Activated T-helper 1 cell treated with anti-CD3 and anti-CD28 coated beads, Interleukin-2, amount 50 U/mL, for 16 hours (primary cell): ENCODE measurements at regions not wholly inside any gene's neighbourhood (a gene's known extent, or its start where the extent isn't known, plus 50 kb on each side); places are given as distances from the start of the nearest gene placed in this dataset.

Experiments used
- DNase-seq, 2 donors: peaks; one replicate each; pipeline ENCODE4 v3.0.0-alpha.2; 2020; ENCODE audit warnings: low read depth in 1 of 2, low spot score in 1 of 2

DNA sequence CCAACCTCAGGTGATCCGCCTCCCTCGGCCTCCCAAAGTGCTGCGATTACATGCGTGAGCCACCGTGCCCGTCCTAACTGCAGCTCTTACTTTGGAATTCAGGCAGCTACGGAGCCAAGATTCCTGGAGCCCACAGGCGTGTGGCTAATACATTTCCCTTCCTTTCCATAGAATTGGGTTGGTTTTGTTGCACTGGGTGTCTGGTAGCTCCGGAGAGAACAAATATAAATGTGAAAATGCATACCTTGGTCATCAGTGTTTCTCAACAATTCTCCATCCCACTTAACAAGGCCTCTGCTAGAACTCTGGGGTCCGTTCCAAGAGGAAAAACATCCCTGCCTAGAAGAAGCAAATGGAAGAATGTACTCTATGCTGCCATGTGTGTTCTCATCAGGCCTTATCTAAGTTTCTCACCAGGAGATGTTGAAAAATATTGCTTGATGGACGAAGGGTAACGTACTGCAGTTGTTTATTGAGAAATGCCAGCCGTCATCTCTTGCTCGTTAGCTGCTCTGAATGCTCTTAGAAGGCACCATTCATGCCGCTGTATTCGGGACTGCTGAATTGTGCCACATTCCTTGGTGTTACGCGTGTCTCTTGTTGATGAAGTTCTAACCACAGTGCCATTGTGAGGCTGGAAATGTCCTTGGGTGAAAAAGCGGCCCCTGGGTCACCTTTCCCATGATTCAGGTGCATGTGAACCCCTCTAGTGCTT lies 50.5 kb upstream of the CD99 start:
- DNase-seq: no peak

DNA sequence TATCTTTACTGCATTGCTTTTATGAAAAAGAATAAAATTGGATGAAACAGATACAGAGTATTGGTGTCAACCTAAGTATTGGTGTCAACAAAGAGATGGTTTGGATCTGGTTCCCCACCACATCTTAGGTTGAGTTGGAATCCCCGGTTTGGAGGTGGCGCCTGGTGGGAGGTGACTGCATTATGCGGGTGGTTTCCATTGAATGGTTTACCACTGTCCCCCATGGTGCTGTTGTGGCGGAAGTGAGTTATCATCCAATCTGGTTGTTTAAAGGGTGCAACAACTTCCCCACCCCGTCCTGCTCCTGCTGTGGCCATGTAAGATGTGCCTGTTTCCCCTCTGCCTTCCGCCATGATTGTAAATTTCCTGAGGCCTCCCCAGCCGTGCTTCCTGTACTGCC lies 52.8 kb upstream of the CD99 start:
- no peak for DNase-seq

DNA sequence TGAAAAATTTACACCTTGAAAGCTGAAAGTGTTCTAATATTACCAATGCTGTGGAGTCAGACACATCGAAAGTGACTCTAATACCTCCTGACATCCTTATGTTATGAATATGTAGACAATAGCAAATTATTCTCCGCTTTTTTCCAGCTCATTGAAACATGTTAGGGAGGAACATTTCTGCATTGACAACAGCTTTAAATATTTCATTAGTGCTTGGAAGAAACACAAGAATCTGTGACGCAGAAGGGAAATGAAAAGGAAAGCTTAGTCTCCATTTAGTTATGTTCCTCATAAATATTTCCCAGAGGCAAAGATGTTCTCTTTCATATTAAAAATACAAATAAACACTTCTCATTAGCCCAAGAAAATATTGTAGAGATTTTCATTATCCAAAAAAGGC lies 55.8 kb upstream of the CD99 start:
- DNase-seq: no peak

DNA sequence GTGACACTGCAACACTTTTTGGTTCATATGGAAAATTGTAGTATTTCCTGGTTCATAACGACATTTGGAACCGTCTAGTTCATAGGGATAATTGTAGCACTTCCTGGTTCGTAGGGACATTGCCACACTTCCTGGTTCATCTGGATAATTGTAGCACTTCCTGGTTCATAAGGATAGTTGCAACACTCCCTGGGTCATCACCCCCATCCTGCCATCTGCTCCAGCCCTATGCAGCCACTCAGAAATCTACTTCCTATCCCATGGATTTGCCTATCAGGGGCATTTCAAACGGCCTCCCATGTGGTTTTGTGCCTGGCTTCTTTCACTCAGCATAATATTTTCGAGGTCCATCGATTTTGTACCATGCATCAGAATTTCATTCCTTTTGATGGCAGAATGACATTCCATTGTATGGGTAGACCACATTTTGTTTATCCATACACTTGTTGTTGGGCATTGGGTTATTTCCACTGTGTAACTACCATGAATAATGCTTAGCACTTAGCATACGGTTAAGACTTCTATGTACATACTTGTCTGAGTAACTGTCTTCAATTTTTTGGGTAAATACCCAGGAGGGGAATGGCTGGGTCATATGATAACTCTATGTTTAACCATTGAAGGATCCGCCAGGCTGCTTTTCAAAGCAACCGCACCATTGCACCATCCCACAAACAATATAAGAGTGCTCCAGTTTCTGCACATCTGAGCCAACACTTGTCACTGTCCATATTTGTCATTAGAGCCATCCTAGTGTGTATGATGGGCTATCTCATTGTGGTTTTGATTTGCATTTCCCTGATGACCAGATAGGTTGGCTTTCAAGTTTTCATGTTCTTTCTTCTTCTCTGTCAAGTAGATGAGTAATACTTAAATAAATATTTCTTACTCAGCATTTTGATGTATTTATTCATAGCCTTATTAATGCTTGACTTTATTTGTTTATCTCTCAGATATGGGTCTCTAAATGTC lies 58.3 kb upstream of the CD99 start:
- no peak for DNase-seq

DNA sequence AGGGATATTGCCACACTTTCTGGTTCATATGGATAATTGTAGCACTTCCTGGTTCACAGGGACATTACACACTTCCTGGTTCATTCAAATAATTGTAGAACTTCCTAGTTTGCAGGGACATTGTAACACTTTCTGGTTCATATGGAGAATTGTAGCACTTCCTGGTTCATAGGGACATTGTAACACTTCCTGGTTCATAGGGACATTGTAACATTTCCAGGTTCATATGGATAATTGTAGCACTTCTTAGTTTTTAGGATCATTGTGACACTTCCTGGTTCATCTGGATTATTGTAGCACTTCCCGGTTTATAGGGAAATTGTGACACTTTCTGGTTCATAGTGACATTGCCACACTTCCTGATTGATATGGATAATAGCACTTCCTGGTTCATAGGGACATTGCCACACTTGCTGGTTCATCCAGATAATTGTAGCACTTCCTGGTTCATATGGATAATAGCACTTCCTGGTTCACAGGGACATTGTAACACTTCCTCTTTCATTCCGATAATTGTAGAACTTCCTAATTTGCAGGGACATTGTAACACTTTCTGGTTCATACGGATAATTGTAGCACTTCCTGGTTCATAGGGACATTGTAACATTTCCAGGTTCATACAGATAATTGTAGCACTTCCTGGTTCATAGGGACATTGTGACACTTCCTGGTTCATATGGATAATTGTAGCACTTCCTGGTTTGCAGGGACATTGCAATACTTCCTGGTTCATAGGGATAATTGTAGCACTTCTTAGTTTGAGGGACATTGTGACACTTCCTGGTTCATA lies 59.2 kb upstream of the CD99 start:
- DNase-seq: no peak

DNA sequence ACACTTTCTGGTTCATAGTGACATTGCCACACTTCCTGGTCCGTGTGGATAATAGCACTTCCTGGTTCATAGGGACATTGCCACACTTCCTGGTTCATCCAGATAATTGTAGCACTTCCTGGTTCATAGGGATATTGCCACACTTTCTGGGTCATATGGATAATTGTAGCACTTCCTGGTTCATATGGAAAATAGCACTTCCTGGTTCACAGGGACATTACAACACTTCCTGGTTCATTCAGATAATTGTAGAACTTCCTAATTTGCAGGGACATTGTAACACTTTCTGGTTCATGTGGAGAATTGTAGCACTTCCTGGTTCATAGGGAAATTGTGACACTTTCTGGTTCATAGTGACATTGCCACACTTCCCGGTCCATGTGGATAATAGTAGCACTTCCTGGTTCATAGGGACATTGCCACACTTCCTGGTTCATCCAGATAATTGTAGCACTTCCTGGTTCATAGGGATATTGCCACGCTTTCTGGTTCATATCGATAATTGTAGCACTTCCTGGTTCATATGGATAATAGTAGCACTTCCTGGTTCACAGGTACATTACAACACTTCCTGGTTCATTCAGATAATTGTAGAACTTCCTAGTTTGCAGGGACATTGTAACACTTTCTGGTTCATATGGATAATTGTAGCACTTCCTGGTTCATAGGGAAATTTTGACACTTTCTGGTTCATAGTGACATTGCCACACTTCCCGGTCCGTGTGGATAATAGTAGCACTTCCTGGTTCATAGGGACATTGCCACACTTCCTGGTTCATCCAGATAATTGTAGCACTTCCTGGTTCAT lies 60.0 kb upstream of the CD99 start:
- DNase-seq: peak in 1 of 2 donors; percentile 19

DNA sequence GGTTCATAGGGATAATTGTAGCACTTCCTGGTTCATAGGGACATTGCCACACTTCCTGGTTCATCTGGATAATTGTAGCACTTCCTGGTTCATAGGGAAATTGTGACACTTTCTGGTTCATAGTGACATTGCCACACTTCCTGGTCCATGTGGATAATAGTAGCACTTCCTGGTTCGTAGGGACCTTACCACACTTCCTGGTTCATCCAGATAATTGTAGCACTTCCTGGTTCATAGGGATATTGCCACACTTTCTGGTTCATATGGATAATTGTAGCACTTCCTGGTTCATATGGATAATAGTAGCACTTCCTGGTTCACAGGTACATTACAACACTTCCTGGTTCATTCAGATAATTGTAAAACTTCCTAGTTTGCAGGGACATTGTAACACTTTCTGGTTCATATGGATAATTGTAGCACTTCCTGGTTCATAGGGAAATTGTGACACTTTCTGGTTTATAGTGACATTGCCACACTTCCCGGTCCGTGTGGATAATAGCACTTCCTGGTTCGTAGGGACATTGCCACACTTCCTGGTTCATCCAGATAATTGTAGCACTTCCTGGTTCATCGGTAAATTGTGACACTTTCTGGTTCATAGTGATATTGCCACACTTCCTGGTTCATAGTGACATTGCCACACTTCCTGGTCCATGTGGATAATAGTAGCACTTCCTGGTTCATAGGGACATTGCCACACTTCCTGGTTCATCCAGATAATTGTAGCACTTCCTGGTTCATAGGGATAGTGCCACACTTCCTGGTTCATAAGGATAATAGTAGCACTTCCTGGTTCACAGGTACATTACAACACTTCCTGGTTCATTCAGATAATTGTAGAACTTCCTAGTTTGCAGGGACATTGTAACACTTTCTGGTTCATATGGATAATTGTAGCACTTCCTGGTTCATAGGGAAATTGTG lies 60.8 kb upstream of the CD99 start:
- peak in 1 of 2 donors; percentile 33 for DNase-seq

DNA sequence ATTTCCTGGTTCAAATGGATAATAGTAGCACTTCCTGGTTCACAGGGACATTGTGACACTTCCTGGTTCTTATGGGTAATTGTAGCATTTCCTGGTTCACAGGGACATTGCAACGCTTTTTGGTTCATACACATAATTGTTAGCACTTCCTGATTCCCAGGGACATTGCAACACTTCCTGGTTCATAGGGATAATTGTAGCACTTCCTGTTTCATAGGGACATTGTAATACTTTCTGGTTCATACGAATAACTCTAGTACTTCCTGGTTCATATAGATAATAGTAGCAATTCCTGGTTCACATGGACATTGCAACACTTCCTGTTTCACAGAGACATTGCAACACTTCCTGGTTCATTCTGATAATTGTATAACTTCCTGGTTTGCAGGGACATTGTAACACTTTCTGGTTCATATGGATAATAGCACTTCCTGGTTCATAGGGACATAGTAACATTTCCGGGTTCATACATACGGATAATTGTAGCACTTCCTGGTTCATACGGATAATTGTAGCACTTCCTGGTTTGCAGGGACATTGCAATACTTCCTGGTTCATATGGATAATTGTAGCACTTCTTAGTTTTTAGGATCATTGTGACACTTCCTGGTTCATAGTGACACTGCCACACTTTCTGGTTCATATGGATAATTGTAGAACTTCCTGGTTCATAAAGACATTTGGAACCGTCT lies 61.6 kb upstream of the CD99 start:
- no peak for DNase-seq

DNA sequence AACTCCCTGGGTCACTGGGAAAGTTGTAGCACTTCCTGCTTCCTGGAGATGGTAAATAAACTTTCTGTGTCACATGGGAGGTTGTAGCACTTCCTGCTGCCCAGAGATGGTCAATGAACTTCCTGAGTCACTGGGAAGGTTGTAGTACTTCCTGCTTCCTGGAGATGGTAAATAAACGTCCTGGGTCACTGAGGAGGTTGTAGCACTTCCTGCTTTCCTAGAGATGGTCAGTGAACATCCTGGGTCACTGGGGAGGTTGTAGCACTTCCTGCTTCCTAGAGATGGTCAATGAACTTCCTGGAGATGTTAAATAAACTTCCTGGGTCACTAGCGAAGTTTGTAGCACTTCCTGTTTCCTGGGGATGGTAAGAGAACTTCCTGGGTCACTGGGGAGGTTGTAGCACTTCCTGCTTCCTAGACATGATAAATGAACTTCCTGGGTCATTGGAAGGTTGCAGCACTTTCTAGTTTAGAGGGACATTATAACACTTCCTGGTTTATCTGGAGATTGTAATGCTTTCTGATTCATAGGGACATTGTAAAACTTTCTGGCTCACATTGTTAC lies 62.3 kb upstream of the CD99 start:
- no peak for DNase-seq

DNA sequence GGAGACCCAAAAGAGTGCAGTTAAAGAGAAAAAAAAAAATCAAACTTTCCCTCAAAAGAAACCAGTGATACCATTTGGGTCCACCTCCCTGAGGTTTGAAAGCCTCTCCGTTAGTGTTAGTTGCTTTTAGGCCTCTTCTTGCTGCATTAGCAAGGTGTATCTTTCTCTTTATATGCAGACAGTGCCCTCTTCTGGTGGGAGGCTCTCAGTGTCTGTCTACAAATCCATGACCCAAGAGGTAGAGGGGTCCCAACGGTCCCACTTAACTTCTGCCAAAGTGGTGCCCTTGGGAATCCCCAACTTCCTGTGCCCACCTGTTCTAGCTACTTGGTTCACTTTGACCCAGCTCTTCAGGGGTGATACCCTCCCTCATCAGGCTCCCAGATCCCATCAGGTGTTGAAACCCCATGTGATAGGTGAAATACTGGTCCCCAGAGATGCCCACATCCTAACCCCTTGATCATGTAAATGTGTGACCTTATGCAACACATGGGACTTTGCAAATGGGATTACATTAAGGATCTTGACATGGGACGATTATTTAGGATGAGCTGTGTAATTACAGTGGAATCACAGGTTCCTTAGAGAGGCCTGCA lies 63.7 kb upstream of the CD99 start:
- no peak for DNase-seq

DNA sequence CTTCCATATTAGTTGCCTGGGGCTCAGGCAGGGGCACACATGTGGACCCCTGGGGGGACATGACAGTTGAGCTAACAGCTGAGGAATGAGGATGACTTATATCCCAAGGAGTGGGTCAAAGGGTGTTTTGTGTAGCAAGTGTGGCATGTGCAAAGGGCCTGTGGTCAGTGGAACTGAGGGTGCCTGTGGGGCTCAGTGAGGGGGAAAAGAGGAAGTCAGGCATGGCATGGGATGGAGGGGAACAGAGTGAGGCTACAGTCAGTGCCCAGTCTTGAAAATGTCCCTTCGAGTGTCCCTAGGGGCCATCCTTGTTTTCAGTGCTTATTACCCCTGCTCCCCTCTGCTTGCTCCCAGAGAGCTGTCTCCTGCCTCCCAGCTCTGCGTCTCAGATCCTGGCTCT lies 64.3 kb upstream of the CD99 start:
- no peak for DNase-seq

DNA sequence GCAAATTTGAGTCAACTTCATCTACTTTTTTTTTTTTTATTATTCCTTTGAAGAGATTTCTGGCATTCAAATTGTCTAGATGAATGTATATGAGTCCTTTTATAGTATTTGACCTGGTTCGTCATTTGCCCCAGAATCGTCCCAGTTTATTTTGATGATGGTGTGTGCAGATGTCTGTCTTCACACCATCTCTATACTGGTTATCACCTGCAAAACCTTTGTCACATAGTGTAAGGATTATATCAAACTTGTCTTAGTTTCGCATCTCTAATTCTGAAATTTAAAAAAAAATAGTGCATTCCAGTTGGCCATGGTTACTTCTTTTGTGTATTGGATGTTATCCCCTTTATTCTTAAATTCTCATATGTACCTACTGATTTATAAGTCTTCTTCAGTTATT lies 70.5 kb upstream of the CD99 start:
- DNase-seq: no peak

DNA sequence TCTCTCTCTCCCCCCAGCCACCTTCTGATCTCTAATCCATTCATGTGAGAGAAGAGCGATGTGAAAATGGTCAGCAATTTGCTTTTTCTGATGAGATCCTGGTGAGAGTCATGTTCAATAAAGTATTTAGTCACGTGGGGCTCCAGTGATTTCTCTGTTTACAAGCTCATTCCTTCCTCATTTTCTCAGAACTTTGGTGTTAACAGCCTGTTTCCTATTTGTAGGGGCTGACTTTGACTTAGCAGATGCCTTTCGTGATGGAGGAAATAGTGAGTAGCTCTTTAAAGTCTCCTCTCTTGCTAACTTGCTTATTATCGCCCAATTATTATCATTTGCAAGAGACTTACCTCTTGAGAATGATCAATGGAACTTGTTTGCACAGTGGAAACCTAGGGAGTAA lies 72.6 kb upstream of the CD99 start:
- no peak for DNase-seq

DNA sequence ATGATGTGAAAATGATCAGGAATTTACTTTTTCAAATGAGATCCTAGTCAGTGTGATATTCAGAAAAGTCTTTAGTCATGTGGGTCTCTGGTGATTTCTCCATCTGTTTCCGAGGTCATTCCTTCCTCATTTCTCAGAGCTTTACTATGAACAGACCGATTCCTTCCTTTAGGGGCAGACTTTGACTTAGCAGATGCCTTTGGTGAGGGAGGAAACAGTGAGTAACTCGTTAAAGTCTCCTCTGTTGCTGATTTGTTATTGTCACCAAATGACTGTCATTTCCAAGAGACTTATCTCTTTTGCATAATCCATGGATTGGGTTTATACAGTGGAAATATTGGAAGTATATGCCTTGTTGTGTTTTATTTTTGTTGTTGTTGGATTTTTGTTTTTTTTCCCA lies 76.2 kb upstream of the CD99 start:
- DNase-seq: no peak

DNA sequence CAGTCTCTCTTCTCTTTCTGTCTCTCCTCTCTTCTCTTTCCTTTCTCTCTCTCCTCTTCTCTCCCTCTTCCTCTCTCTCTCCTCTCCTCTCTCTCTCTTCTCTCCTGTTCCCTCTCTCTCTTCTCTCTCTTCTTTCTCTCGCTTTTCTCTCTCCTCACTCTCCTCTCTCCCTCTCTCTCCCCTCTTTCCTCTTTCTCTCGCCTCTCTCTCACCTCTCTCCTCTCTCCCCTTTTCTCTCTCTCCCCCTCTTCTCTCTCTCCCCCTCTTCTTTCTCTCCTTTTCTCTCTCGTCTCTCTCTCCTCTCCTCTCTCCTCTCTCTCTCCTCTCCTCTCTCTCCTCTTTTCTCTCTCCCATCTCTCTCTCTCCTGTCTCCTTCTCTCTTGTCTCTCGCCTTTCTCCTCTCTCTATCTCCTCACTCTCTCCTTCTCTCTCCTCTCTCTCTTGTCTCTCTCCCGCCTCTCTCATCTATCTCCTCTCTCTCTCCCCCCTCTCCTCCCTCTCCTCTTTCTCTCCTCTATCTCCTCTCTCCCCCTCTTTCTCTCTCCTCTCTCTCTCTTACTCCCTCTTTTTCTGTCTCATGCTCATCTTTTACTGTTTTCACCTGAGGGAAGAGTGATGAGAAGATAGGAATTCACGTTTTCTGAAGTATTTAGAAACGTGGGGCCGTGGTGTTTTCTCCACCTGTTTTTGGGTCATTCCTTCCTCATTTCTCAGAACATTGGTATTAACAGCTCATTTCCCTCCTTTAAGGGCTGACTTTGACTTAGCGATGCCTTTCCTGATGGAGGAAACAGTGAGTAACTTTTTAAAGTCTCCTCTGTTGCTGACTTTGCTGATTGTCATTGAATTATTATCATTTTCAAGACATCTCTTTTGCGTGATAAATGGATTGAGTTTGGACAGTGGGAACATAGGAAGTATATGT lies 80.6 kb upstream of the CD99 start:
- no peak for DNase-seq

DNA sequence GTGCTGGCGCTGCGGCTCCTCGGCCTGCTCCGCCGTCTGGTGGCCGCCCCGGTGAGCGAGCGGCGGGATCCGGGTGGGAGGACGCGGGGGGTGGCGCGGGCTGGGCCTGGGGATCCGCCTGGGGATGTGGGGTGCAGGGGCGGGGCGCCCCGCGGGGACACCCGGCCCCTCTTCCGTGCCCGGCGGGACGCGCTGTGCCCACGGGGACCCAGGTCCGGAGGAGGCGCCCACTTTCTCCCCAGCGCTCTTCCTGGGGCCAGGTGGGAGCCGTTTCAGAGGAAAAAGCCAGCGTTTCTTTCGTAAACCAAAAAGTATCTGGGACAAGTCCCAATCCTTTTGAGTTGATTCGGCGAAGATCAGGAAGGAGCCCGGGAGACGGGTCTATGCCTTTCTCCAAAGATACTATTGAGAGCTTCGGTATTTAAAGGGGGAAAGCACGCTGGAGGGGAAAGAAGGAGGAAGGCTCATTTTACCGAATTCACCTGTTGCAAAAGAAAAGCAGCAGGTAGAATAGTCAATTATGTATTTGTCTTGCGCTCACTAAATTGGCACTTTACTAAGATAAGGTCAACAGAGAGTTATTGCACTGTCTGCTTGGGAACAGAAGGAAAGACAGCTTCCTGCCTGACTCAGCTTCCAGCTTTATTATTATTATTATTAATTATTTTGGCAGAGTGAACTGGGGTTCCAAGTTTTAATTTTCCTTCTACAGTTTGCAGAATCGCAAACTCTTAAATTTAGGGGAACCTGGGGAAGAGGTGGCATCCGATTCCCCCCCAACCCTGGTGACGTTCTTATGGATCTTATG lies 81.5 kb upstream of the CD99 start:
- DNase-seq: no peak
